Activated CD4-positive, alpha-beta T cell treated with anti-CD3 and anti-CD28 coated beads for 36 hours (primary cell): ENCODE measurements at regions not wholly inside any gene's neighbourhood (a gene's known extent, or its start where the extent isn't known, plus 50 kb on each side); places are given as distances from the start of the nearest gene placed in this dataset.
A peak's percentile ranks its signal among the peaks of the same experiment; 100 is the strongest.

Experiments used
- ATAC-seq: fragments of 200-7000 bp; cut with Tn5 transposase; one replicate; pipeline ENCODE4 v1.10.0; 2021; ENCODE audit warnings: mild to moderate bottlenecking, moderate library complexity
- CTCF ChIA-PET: fragments of 350-600 bp; sonication (Branson Sonifier 250); formaldehyde crosslinking; loops from one replicate; lab custom pipeline; 2021; ENCODE audit warnings: antibody characterized with exemption; lab: Charles Lee
- POLR2A ChIA-PET: fragments of 350-600 bp; sonication (Branson Sonifier 250); formaldehyde crosslinking; loops from one replicate; lab custom pipeline; 2021; ENCODE audit warnings: antibody characterized with exemption, inconsistent platforms; lab: Charles Lee
- DNase-seq: peaks from one replicate; pipeline ENCODE4 v3.0.0-alpha.2; 2020
- H3K27ac Mint-ChIP-seq: one replicate; pipeline ENCODE4 v1.8.0; 2021; ENCODE audit warnings: mixed read lengths
- H3K27me3 Mint-ChIP-seq: one replicate; pipeline ENCODE4 v1.8.0; 2021; ENCODE audit warnings: mixed read lengths
- H3K36me3 Mint-ChIP-seq: one replicate; pipeline ENCODE4 v1.8.0; 2021; ENCODE audit warnings: low read depth, mixed read lengths
- H3K4me1 Mint-ChIP-seq: one replicate; pipeline ENCODE4 v1.8.0; 2021; ENCODE audit warnings: mixed read lengths
- H3K4me3 Mint-ChIP-seq: one replicate; pipeline ENCODE4 v1.8.0; 2021; ENCODE audit warnings: mild to moderate bottlenecking, moderate library complexity, mixed read lengths
- H3K9me3 Mint-ChIP-seq: one replicate; pipeline ENCODE4 v1.8.0; 2021; ENCODE audit warnings: low read depth, mixed read lengths
- intact Hi-C, 2 experiments: fragments of 100-400 bp; cut with DNase I in 1 of 2; cut with micrococcal nuclease in 1 of 2; formaldehyde crosslinking; loops; one replicate each; pipeline versions ENCODE4 v1.14.2 to v1.15.1; 2022 to 2024; cut with DNase I, micrococcal nuclease

- ATAC-seq (peak; percentile 53), DNase-seq (no peak)
- Mint-ChIP-seq H3K27me3 (no peaks in the 10 kb centered on the region), H3K4me3 (no peak overlapping the region), H3K9me3 (no peaks in the 10 kb centered on the region), H3K36me3 (no peaks in the 10 kb centered on the region), H3K27ac (no peak overlapping the region), H3K4me1 (no peaks in the 10 kb centered on the region)
- ChIA-PET CTCF (no interaction called here), POLR2A (no interaction called here)
- intact Hi-C loops = no loop called here
These were observed 61.3 kb upstream of the PRRG1 start for GRCh38 chrX:37287741-37288444.

GRCh38 chrX:37291924-37292323 lies 57.2 kb upstream of the PRRG1 start:
- ATAC-seq (no peak), DNase-seq (no peak)
- ChIA-PET POLR2A (no interaction called here), CTCF (no interaction called here)
- Mint-ChIP-seq H3K4me3 (no peak overlapping the region), H3K27me3 (no peaks in the 10 kb centered on the region), H3K36me3 (no peaks in the 10 kb centered on the region), H3K9me3 (peaks cover 7% of the 10 kb centered on the region), H3K27ac (no peak overlapping the region), H3K4me1 (no peaks in the 10 kb centered on the region)
- intact Hi-C loops = no loop called here
